H9 (cell line): ENCODE measurements at regions not wholly inside any gene's neighbourhood (a gene's known extent, or its start where the extent isn't known, plus 50 kb on each side); places are given as distances from the start of the nearest gene placed in this dataset.

Experiments used
- DNase-seq: peaks from one replicate; pipeline ENCODE4 v3.0.0-alpha.2; 2017
- H2AFZ ChIP-seq: one replicate; pipeline ENCODE4 v1.6.1; 2013; ENCODE audit warnings: mild to moderate bottlenecking, low read length, control low read depth, moderate library complexity
- H2AK5ac ChIP-seq: 2 replicates; pipeline ENCODE4 v1.6.1; 2013; ENCODE audit warnings: low read length, control low read depth, mixed read lengths; ENCODE audit not compliant: insufficient read length
- H2BK120ac ChIP-seq: one replicate; pipeline ENCODE4 v1.6.1; 2013; ENCODE audit warnings: low read depth, mild to moderate bottlenecking, low read length, control low read depth, inconsistent platforms; ENCODE audit not compliant: poor library complexity, severe bottlenecking
- H2BK12ac ChIP-seq: 2 replicates; pipeline ENCODE4 v1.6.1; 2013; ENCODE audit warnings: low read length, control low read depth, mixed read lengths, low read depth; ENCODE audit not compliant: insufficient read length
- H2BK15ac ChIP-seq: 2 replicates; pipeline ENCODE4 v1.6.1; 2013; ENCODE audit warnings: low read depth, low read length, control low read depth
- H2BK20ac ChIP-seq: one replicate; pipeline ENCODE4 v1.6.1; 2013; ENCODE audit warnings: low read depth, mild to moderate bottlenecking, low read length, control low read depth, inconsistent platforms; ENCODE audit not compliant: poor library complexity, severe bottlenecking
- H2BK5ac ChIP-seq: 2 replicates; pipeline ENCODE4 v1.6.1; 2013; ENCODE audit warnings: low read length, control low read depth, mixed read lengths; ENCODE audit not compliant: insufficient read length
- H3K14ac ChIP-seq: 2 replicates; pipeline ENCODE4 v1.6.1; 2013; ENCODE audit warnings: low read length, control low read depth; ENCODE audit not compliant: insufficient read depth
- H3K18ac ChIP-seq: 2 replicates; pipeline ENCODE4 v1.6.1; 2013; ENCODE audit warnings: low read depth, mild to moderate bottlenecking, mixed read lengths, low read length, control low read depth; ENCODE audit not compliant: insufficient read length
- H3K23ac ChIP-seq: 2 replicates; pipeline ENCODE4 v1.6.1; 2013; ENCODE audit warnings: low read length, control low read depth, mixed read lengths, low read depth; ENCODE audit not compliant: insufficient read length
- H3K23me2 ChIP-seq: 2 replicates; pipeline ENCODE4 v1.6.1; 2013; ENCODE audit warnings: low read depth, mild to moderate bottlenecking, mixed read lengths, low read length, control low read depth; ENCODE audit not compliant: insufficient read length, poor library complexity, severe bottlenecking
- H3K27ac ChIP-seq: 2 replicates; pipeline ENCODE4 v1.5.1; 2013; ENCODE audit warnings: low read length, control low read depth, mixed read lengths, low read depth; ENCODE audit not compliant: insufficient read length
- H3K27me3 ChIP-seq: 2 replicates; pipeline ENCODE4 v1.6.1; 2013; ENCODE audit warnings: low read length, control low read depth, inconsistent platforms; ENCODE audit not compliant: insufficient read depth
- H3K4ac ChIP-seq: 2 replicates; pipeline ENCODE4 v1.6.1; 2013; ENCODE audit warnings: low read depth, mild to moderate bottlenecking, control low read depth, inconsistent platforms, low read length, moderate library complexity
- H3K4me1 ChIP-seq: 2 replicates; pipeline ENCODE4 v1.6.1; 2013; ENCODE audit warnings: low read length, control low read depth, inconsistent platforms; ENCODE audit not compliant: insufficient read depth
- H3K4me2 ChIP-seq: 2 replicates; pipeline ENCODE4 v1.6.1; 2013; ENCODE audit warnings: low read length, control low read depth, mixed read lengths; ENCODE audit not compliant: insufficient read length, insufficient read depth
- H3K56ac ChIP-seq: 2 replicates; pipeline ENCODE4 v1.6.1; 2013; ENCODE audit warnings: low read depth, mild to moderate bottlenecking, mixed read lengths, low read length, control low read depth; ENCODE audit not compliant: insufficient read length
- H3K79me1 ChIP-seq: 2 replicates; pipeline ENCODE4 v1.6.1; 2013; ENCODE audit warnings: low read depth, mild to moderate bottlenecking, moderate library complexity, low read length, control low read depth, inconsistent platforms; ENCODE audit not compliant: insufficient read depth, poor library complexity, severe bottlenecking
- H3K79me2 ChIP-seq: 2 replicates; pipeline ENCODE4 v1.6.1; 2013; ENCODE audit warnings: low read length, control low read depth, inconsistent platforms; ENCODE audit not compliant: insufficient read depth
- H3K9ac ChIP-seq: 2 replicates; pipeline ENCODE4 v1.6.1; 2013; ENCODE audit warnings: low read length, control low read depth, mixed read lengths; ENCODE audit not compliant: insufficient read length; ENCODE audit errors: extremely low read depth
- H3K9me3 ChIP-seq: one replicate; pipeline ENCODE4 v1.6.1; 2013; ENCODE audit warnings: low read depth, low read length, inconsistent platforms; ENCODE audit not compliant: control insufficient read depth
- H3T11ph ChIP-seq: one replicate; pipeline ENCODE4 v1.6.1; 2013; ENCODE audit warnings: mild to moderate bottlenecking, low read length, control low read depth, inconsistent platforms
- H4K20me1 ChIP-seq: one replicate; pipeline ENCODE4 v1.6.1; 2013; ENCODE audit not compliant: control insufficient read depth, insufficient read length, insufficient read depth
- H4K5ac ChIP-seq: 2 replicates; pipeline ENCODE4 v1.6.1; 2013; ENCODE audit warnings: low read depth, mild to moderate bottlenecking, mixed read lengths, low read length, control low read depth; ENCODE audit not compliant: insufficient read length
- H4K8ac ChIP-seq: replicated peaks from 2 replicates; pipeline ENCODE4 v1.6.1; 2013; ENCODE audit warnings: low read length, control low read depth, mixed read lengths, low read depth; ENCODE audit not compliant: insufficient read length
- H4K91ac ChIP-seq: 2 replicates; pipeline ENCODE4 v1.6.1; 2013; ENCODE audit warnings: low read depth, mild to moderate bottlenecking, moderate library complexity, mixed read lengths, low read length, control low read depth; ENCODE audit not compliant: insufficient read length
- H3K27ac Mint-ChIP-seq, 3 experiments: 2 replicates in 2 of 3; 3 replicates in 1 of 3; pipeline ENCODE4 v1.8.0; 2020 to 2021; ENCODE audit warnings: mixed read lengths in 3 of 3, mild to moderate bottlenecking in 1 of 3, moderate library complexity in 1 of 3
- H3K27me3 Mint-ChIP-seq: 2 replicates; pipeline ENCODE4 v1.8.0; 2021; ENCODE audit warnings: low read depth, mild to moderate bottlenecking, moderate library complexity, mixed read lengths
- H3K36me3 Mint-ChIP-seq, 3 experiments: 2 replicates in 2 of 3; 3 replicates in 1 of 3; pipeline ENCODE4 v1.8.0; 2020 to 2021; ENCODE audit warnings: low read depth in 3 of 3, mixed read lengths in 3 of 3; ENCODE audit not compliant: insufficient read depth in 1 of 3
- H3K4me1 Mint-ChIP-seq, 2 experiments: 2 replicates each; pipeline ENCODE4 v1.8.0; 2020; ENCODE audit warnings: mixed read lengths in 2 of 2
- H3K4me3 Mint-ChIP-seq, 2 experiments: 2 replicates in 1 of 2; 3 replicates in 1 of 2; pipeline ENCODE4 v1.8.0; 2020 to 2021; ENCODE audit warnings: mild to moderate bottlenecking in 2 of 2, mixed read lengths in 2 of 2, moderate library complexity in 1 of 2
- H3K9me3 Mint-ChIP-seq, 2 experiments: 2 replicates in 1 of 2; 3 replicates in 1 of 2; pipeline ENCODE4 v1.8.0; 2020; ENCODE audit warnings: mild to moderate bottlenecking in 2 of 2, mixed read lengths in 2 of 2, moderate library complexity in 1 of 2
- WGBS: extraction: QIAGEN DNeasy Blood & Tissue Kit; methylation state at CpG from one replicate; pipeline ENCODE4 v1.1.7; 2013; ENCODE audit warnings: missing lambda C conversion rate, low lambda C conversion rate, mixed read lengths; ENCODE audit not compliant: insufficient read length; ENCODE audit errors: extremely low coverage; 5-methylcytosine and 5-hydroxymethylcytosine counted together
- TF ChIP-seq, protein P1 (sequence below): fragments of 200-600 bp; sonication (generic); conservative IDR thresholded peaks from 3 replicates; pipeline ENCODE4 v1.8.0; 2021; ENCODE audit warnings: antibody characterized with exemption, mild to moderate bottlenecking

- no peak overlapping the region for H2BK12ac ChIP-seq
- no peak overlapping the region for H3K4me2 ChIP-seq
- no peak overlapping the region for H3K14ac ChIP-seq
- H3K18ac ChIP-seq, result no peak overlapping the region
- no peaks in the 10 kb centered on the region for H3K79me1 ChIP-seq
- H2AK5ac ChIP-seq, result no peak overlapping the region
- H2AFZ ChIP-seq, result no peak overlapping the region
- peaks cover 14% of the 10 kb centered on the region for H3K27me3 Mint-ChIP-seq
- no peak for DNase-seq
- H3K4me1 Mint-ChIP-seq, result no peaks in the 10 kb centered on the region
- H2BK5ac ChIP-seq, result no peak overlapping the region
- no peak overlapping the region for H3K4ac ChIP-seq
- peaks cover 31 to 41% of the 10 kb centered on the region in 2 experiments for H3K9me3 Mint-ChIP-seq
- no peak overlapping the region for H4K5ac ChIP-seq
- H3K79me2 ChIP-seq, result no peaks in the 10 kb centered on the region
- no peak overlapping the region for H3K56ac ChIP-seq
- no peaks in the 10 kb centered on the region for H3K27me3 ChIP-seq
- H3K23ac ChIP-seq, result no peak overlapping the region
- H4K8ac ChIP-seq, result no peak overlapping the region
- peaks cover 0 to 6% (median 3%) of the 10 kb centered on the region in 3 experiments; a peak in 3 of 7 replicates for H3K36me3 Mint-ChIP-seq
- H2BK20ac ChIP-seq, result no peak overlapping the region
- no peaks in the 10 kb centered on the region for H3K9me3 ChIP-seq
- H3K27ac ChIP-seq, result no peak overlapping the region
- H4K91ac ChIP-seq, result no peak overlapping the region
- peak overlapping the region in 1 of 3 experiments; percentile 49; a peak in 1 of 7 replicates for H3K27ac Mint-ChIP-seq
- no CpG with 5 or more reads among the region's 4 CpGs for WGBS
- H3K4me3 Mint-ChIP-seq, result no peak overlapping the region
- no peaks in the 10 kb centered on the region for H4K20me1 ChIP-seq
- no peak overlapping the region for H3T11ph ChIP-seq
- H3K23me2 ChIP-seq, result no peaks in the 10 kb centered on the region
- no peak overlapping the region for H2BK120ac ChIP-seq
- TF ChIP-seq, protein P1, sequence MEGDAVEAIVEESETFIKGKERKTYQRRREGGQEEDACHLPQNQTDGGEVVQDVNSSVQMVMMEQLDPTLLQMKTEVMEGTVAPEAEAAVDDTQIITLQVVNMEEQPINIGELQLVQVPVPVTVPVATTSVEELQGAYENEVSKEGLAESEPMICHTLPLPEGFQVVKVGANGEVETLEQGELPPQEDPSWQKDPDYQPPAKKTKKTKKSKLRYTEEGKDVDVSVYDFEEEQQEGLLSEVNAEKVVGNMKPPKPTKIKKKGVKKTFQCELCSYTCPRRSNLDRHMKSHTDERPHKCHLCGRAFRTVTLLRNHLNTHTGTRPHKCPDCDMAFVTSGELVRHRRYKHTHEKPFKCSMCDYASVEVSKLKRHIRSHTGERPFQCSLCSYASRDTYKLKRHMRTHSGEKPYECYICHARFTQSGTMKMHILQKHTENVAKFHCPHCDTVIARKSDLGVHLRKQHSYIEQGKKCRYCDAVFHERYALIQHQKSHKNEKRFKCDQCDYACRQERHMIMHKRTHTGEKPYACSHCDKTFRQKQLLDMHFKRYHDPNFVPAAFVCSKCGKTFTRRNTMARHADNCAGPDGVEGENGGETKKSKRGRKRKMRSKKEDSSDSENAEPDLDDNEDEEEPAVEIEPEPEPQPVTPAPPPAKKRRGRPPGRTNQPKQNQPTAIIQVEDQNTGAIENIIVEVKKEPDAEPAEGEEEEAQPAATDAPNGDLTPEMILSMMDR, result no peak
- H3K9ac ChIP-seq, result no peak overlapping the region
- H3K4me1 ChIP-seq, result no peaks in the 10 kb centered on the region
- no peak overlapping the region for H2BK15ac ChIP-seq
Observed at GRCh38 chr5:179451828-179452196, 98.5 kb upstream of the RUFY1 start.
